HEK293T (cell line): ENCODE measurements at regions not wholly inside any gene's neighbourhood (a gene's known extent, or its start where the extent isn't known, plus 50 kb on each side); places are given as distances from the start of the nearest gene placed in this dataset.
"Not testable (repeated sequence)": the region's sequence is repeated elsewhere in the genome, so short reads cannot be mapped to it uniquely, and the experiment has no call there.

Experiments used
- FOXA1 ChIP-seq: fragments of 450-650 bp; IDR thresholded peaks from 2 replicates; pipeline ENCODE4 v1.6.1; 2016; ENCODE audit warnings: mild to moderate bottlenecking
- PKNOX1 ChIP-seq: fragments of 450-650 bp; IDR thresholded peaks from 2 replicates; pipeline ENCODE4 v1.6.1; 2016
- ZNF384 ChIP-seq: fragments of 450-650 bp; IDR thresholded peaks from 2 replicates; pipeline ENCODE4 v1.6.1; 2016

- not testable (repeated sequence) for TF ChIP-seq FOXA1, ZNF384, PKNOX1
Measured at GRCh38 chr7:76863150-76863773, 168.9 kb downstream of the SPDYE17 start.
